ENCODE measurements at regions not wholly inside any gene's neighbourhood (a gene's known extent, or its start where the extent isn't known, plus 50 kb on each side); places are given as distances from the start of the nearest gene placed in this dataset.
A peak's percentile ranks its signal among the peaks of the same experiment; 100 is the strongest.

- peaks cover 8% of the 10 kb centered on the region for H3K27me3 Mint-ChIP-seq (ENCODE audit: insufficient read depth)
- no peaks in the 10 kb centered on the region for H3K9me3 Mint-ChIP-seq
- TF ChIP-seq CTCF (IDR thresholded peaks at IDR 0.05), result no peak
- H3K27ac Mint-ChIP-seq, result peak overlapping the region; percentile 92
- no peak for DNase-seq
- H3K4me3 Mint-ChIP-seq, result peak overlapping the region; percentile 98
- peaks cover 45% of the 10 kb centered on the region for H3K36me3 Mint-ChIP-seq (ENCODE audit: low read depth)
- H3K4me1 Mint-ChIP-seq (ENCODE audit: low read depth), result peaks cover 55% of the 10 kb centered on the region
Measured at GRCh38 chr9:110048976-110049698, 158.8 kb downstream of the C9orf152 start.

GRCh38 chr9:110049699-110050450, 158.1 kb downstream of the C9orf152 start:
- Mint-ChIP-seq H3K4me3 (peak overlapping the region; percentile 98), H3K36me3 (ENCODE audit: low read depth) (peaks cover 45% of the 10 kb centered on the region), H3K27me3 (ENCODE audit: insufficient read depth) (peaks cover 8% of the 10 kb centered on the region), H3K27ac (peak overlapping the region; percentile 92), H3K9me3 (no peaks in the 10 kb centered on the region), H3K4me1 (ENCODE audit: low read depth) (peaks cover 55% of the 10 kb centered on the region)
- no peak for TF ChIP-seq CTCF (IDR thresholded peaks at IDR 0.05)
- no peak for DNase-seq

GRCh38 chr9:110050925-110051355, 157.0 kb downstream of the C9orf152 start:
- DNase-seq, result peak; percentile 97
- peak overlapping the region; percentile 92 for H3K27ac Mint-ChIP-seq
- H3K4me1 Mint-ChIP-seq (ENCODE audit: low read depth), result peaks cover 61% of the 10 kb centered on the region
- TF ChIP-seq CTCF (IDR thresholded peaks at IDR 0.05), result no peak
- peaks cover 45% of the 10 kb centered on the region for H3K36me3 Mint-ChIP-seq (ENCODE audit: low read depth)
- H3K27me3 Mint-ChIP-seq (ENCODE audit: insufficient read depth), result peaks cover 8% of the 10 kb centered on the region
- peak overlapping the region; percentile 98 for H3K4me3 Mint-ChIP-seq
- H3K9me3 Mint-ChIP-seq, result no peaks in the 10 kb centered on the region

GRCh38 chr9:110056062-110056461, 151.9 kb downstream of the C9orf152 start:
- Mint-ChIP-seq H3K27me3 (ENCODE audit: insufficient read depth) (no peaks in the 10 kb centered on the region; the same call in 1 of the 2 replicates), H3K36me3 (ENCODE audit: low read depth) (peaks cover 39% of the 10 kb centered on the region), H3K4me3 (no peak overlapping the region), H3K4me1 (ENCODE audit: low read depth) (peaks cover 68% of the 10 kb centered on the region), H3K9me3 (no peaks in the 10 kb centered on the region), H3K27ac (peak overlapping the region; percentile 33; the same call in 1 of the 2 replicates)
- no peak for TF ChIP-seq CTCF (IDR thresholded peaks at IDR 0.05)
- no peak for DNase-seq

GRCh38 chr9:110058304-110058953, 149.5 kb downstream of the C9orf152 start:
- peak; percentile 69 for TF ChIP-seq CTCF (IDR thresholded peaks at IDR 0.05)
- peaks cover 60% of the 10 kb centered on the region for H3K4me1 Mint-ChIP-seq (ENCODE audit: low read depth)
- H3K27me3 Mint-ChIP-seq (ENCODE audit: insufficient read depth), result no peaks in the 10 kb centered on the region; the same call in 1 of the 2 replicates
- peak; percentile 36 for DNase-seq
- no peaks in the 10 kb centered on the region for H3K9me3 Mint-ChIP-seq
- H3K4me3 Mint-ChIP-seq, result no peak overlapping the region
- H3K36me3 Mint-ChIP-seq (ENCODE audit: low read depth), result peaks cover 39% of the 10 kb centered on the region
- peak overlapping the region; percentile 49 for H3K27ac Mint-ChIP-seq

All from HFFc6 (cell line).